GM08714 (cell line): ENCODE measurements at regions not wholly inside any gene's neighbourhood (a gene's known extent, or its start where the extent isn't known, plus 50 kb on each side); places are given as distances from the start of the nearest gene placed in this dataset.

Experiments used
- H3K4me3 ChIP-seq: fragments of 200-500 bp; sonication (Bioruptor generic); 2 replicates; pipeline ENCODE4 v1.5.1; 2014; ENCODE audit warnings: mild to moderate bottlenecking, low read length, inconsistent platforms
- ZNF274 ChIP-seq: IDR thresholded peaks from 2 replicates; pipeline ENCODE4 v1.6.1; 2012; ENCODE audit warnings: mild to moderate bottlenecking, low read depth, low read length

GRCh38 chr7:57370066-57370738 is 79.8 kb upstream of the ZNF716 start:
- H3K4me3 ChIP-seq, result no peak overlapping the region
- no peak for TF ChIP-seq ZNF274

GRCh38 chr7:57370739-57371098 is 79.3 kb upstream of the ZNF716 start:
- no peak for TF ChIP-seq ZNF274
- no peak overlapping the region for H3K4me3 ChIP-seq

GRCh38 chr7:57375783-57376182 is 74.2 kb upstream of the ZNF716 start:
- TF ChIP-seq ZNF274, result no peak
- no peak overlapping the region for H3K4me3 ChIP-seq

- no peak for TF ChIP-seq ZNF274
- H3K4me3 ChIP-seq, result no peak overlapping the region
These were observed 68.4 kb upstream of the ZNF716 start for GRCh38 chr7:57381581-57381980.

GRCh38 chr7:57384380-57384779 is 65.6 kb upstream of the ZNF716 start:
- no peak overlapping the region for H3K4me3 ChIP-seq
- TF ChIP-seq ZNF274, result no peak

- H3K4me3 ChIP-seq, result no peak overlapping the region
- no peak for TF ChIP-seq ZNF274
These were observed 64.3 kb upstream of the ZNF716 start for GRCh38 chr7:57385668-57386067.

- no peak for TF ChIP-seq ZNF274
- H3K4me3 ChIP-seq, result no peak overlapping the region
These were observed 61.2 kb upstream of the ZNF716 start for GRCh38 chr7:57388761-57389160.

- no peak overlapping the region for H3K4me3 ChIP-seq
- no peak for TF ChIP-seq ZNF274
These were observed 51.4 kb upstream of the ZNF716 start for GRCh38 chr7:57398548-57398947.

GRCh38 chr7:57399251-57399940 is 50.6 kb upstream of the ZNF716 start:
- H3K4me3 ChIP-seq, result no peak overlapping the region
- no peak for TF ChIP-seq ZNF274

- H3K4me3 ChIP-seq, result no peak overlapping the region
- TF ChIP-seq ZNF274, result no peak
These were observed 50.0 kb upstream of the ZNF716 start for GRCh38 chr7:57399972-57400371.
